Superior temporal gyrus (tissue), 1 donor: ENCODE measurements at regions not wholly inside any gene's neighbourhood (a gene's known extent, or its start where the extent isn't known, plus 50 kb on each side); places are given as distances from the start of the nearest gene placed in this dataset.
"Not testable (repeated sequence)": the region's sequence is repeated elsewhere in the genome, so short reads cannot be mapped to it uniquely, and the experiment has no call there.

Experiments
- DNase-seq: peaks from one replicate; pipeline ENCODE4 v3.0.0-alpha.2; 2016; ENCODE audit errors: extremely low spot score

DNA sequence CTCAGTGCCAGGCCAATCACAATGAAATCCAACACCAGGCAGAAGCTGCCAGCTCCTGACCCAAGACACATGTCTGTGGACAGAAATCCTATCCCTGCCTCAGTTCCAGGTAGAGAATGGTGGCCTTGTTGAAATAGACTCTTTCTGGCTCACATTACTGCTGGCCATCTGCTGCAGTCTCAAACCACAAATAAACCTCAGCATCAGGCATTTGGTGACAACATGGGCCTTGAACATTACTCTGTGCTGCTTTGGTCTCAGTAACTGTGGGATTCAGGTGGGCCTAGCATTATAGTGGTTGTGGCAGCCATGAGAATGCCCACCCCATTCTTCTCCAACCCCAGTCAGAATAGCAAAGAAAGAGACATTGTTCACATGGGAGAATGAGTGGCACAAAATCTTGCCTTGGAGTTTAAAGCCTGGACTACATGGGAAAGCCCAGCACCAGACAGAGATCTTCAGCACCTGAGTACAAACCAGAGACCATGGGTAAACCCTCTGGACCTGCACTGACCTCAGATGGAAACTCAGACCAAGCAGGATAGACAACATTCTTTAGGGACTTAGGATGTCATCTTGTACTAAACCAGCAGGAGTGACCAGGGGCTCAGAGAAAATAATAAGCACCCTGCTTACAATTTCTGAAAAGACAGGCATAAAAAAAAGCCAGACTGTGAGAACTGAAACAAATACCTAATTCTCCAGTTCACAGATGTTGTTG, 50.4 kb upstream of the TRAM1L1 start:
- DNase-seq = no peak

DNA sequence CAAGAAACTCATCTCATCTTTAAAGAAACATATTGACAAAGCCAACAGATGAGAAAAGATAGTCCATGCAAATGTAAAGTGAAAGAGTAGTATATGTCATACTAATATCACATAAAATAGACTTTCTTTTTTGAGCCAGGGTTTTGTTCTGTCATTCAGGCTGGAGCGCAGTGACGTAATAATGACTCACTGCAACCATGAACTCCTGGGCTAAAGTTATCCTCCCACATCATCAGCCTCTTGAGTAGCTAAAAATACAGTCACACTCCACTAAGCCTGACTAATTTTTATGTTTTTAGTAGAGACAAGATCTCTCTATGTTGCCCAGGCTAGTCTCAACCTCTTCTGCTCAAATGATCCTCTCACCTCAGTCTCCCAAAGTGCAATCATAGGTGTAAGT, 51.8 kb upstream of the TRAM1L1 start:
- DNase-seq = no peak

DNA sequence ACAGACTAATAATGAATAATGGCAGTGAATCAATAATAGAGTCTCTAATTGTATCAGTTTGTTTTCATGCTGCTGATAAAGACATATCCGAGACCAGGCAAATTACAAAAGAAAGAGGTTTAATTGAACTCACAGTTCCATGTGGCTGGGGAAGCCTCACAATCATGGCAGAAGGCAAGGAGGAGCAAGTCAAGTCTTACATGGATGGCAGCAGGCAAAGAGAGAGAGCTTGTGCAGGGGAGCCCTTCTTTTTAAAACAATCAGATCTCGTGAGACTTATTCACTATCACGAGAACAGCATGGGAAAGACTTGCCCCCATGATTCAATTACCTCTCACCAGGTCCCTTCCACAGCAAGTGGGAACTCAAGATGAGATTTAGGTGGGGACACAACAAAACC, 53.4 kb upstream of the TRAM1L1 start:
- DNase-seq = not testable (repeated sequence)

DNA sequence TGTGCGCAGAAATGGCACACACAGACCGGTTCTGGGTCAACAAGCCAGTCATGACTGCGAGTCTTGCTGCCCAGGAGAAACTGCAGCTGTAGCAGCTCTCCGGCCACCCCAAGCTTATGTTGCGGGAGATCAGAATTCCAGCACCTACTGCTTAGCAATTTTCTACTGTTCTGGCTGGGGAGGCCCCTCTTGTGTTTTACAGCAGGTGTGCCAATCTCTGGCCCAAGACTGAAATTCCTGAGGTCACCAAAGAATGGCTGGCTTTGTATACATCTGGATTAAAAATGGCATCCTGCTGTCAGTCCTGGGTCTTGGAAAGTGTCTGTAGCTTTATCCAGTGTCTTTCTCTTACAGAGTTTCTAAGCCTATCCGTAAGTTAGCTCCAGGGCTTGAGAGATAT, 68.9 kb upstream of the TRAM1L1 start:
- DNase-seq = no peak

DNA sequence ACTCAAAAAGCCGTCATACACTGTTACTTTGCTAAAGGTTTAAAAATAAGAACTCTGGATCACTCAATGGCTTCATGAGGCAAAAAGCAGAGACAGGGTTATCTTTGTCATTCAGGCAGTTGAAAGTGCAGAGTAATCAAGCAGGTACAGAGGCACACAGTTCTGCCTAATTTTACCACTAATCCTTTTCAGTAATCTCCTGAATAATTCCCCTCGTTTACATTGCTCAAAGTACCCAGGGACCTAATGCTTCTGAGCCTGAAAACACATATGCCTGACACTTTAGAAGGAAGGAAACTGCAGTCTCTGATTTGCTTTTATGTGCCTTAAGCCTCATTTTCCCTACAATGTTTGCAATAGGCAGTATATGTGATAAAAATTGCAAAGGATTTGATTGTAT, 71.4 kb upstream of the TRAM1L1 start:
- DNase-seq = no peak

DNA sequence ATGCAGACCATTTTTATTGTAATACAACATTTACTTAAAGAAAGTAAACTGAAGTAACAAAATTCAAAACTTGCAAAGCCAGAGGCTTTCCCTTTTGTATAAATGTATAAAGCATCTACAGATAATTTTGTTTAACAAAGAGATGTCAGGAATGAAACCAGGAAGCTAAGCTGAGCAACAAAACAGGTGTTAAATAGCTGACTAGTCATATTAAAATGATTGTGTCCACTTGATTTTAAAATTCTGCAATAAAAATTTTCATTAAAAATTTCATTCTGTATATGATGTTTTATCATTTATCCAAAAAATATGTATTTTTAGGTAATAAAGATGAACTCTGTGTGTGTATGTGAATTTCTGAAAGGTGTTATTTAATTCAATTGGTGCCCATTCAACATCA, 72.0 kb upstream of the TRAM1L1 start:
- no peak for DNase-seq

DNA sequence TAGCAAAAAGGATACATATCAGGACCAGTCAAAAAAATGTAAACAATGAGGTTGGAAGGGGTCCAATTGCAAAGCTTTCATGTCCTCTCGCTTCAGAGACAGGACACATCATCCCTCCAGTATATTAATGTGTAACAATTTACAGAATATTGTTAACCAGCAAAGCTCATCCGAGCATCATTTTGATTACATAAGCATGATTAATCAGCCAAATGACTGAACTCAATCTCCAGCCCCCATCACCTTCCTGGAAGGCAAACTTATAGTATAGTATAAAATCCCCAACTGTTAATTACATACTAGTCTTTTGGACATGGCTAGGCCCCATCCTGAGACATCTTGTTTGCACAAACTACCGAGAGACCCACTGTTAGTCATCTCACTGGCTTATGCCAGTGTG, 77.6 kb upstream of the TRAM1L1 start:
- no peak for DNase-seq

DNA sequence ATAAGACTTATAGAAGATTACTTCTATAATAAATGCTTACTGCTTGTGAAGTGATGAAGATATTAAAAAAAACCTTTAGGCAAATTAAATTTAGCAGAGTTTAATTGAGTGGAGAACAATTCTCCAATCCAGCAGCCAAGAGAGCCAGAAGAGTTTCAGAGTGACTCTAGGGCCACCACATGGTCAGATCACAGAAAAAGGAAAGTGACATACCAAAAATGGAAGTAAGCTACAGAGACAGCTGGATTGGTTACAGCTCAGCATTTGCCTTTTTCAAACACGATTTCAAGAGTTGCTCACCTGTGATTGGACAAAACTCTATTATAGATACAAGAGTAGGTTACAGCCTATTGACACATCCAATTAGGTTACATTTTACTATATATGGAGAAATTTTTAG, 79.0 kb upstream of the TRAM1L1 start:
- DNase-seq = no peak

DNA sequence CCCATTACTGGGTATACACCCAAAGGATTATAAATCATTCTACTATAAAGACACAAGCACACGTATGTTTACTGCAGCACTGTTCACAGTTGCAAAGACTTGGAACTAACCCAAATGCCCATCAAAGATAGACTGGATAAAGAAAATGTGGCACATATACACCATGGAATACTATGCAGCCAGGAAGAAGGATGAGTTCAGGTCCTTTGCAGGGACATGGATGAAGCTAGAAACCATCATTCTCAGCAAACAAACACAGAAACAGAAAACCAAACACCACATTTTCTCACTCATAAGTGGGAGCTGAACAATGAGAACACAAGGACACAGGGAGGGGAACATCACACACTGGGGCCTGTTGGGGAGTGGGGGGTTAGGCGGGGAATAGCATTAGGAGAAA, 90.0 kb upstream of the TRAM1L1 start:
- DNase-seq = not testable (repeated sequence)

DNA sequence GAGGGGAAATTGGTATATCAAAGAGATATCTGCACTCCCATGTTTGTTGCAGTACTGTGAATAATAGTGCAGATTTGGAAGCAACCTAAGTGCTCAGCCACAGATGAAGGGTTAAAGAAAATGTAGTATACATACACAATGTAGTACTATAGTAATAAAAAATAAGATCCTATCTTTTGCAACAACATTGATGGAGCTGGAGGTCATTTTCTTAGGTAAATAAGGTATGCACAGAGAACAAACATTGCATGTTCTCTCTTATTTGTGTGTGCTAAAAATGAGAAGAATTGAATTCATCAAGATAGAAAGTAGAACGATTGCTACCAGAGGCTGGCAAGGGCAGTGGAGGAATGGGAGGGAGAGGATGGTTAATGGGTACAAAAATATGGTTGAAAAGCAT, 117.9 kb upstream of the TRAM1L1 start:
- no peak for DNase-seq

DNA sequence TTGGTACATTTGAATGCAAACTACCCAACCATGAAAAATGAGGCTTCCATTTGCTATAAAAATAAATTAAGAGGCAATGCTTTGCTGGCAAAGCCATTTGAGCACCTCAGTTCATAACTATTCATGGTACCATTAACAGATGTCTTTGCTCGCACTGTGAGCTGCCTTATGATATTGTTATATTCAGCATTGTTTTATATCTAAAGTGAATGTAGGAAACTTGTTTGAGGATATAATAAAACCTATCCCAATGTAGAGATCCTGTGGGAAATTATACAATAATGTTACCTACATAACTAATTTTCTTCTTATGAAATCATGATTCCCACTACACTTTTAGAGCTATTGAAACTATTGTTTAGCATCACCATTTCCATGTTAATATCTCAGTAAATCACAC, 125.2 kb upstream of the TRAM1L1 start:
- no peak for DNase-seq

DNA sequence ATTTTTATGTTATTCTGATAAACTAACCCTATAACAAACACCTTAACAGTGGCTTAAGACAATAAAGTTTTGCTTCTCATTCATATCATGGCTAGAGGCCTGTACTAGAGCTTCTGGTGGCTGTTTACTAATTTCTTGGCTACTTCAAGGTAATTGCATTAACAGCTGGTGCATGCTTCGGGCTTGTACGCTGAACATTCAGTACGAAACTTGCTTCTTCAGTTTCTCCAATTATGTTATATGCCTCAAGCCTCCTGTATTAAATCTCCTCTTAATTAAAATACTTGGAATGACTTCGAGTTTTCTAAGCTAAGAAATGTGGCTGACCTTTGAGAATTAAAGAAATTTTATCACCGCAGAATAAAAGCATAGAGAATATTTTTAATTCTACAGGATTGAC, 138.9 kb upstream of the TRAM1L1 start:
- no peak for DNase-seq

DNA sequence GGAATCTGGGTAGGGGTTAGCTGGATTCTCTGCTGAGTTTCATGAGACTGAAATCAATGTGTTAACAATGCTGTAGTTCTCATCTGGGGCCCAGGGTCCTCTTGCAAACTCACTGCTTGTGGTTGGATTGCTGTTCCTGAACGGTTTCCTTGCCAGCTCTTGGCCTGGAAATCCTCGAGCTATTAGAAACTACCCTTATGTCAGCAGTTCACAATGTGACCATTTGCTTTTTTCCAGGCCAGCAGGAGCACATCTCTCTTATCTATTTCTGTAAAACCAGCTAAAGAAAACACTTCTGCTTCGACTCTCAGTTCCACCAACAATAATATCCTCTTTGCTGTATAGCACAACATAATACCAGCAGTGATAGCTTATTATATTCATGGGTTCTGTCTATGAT, 140.1 kb upstream of the TRAM1L1 start:
- DNase-seq = no peak

DNA sequence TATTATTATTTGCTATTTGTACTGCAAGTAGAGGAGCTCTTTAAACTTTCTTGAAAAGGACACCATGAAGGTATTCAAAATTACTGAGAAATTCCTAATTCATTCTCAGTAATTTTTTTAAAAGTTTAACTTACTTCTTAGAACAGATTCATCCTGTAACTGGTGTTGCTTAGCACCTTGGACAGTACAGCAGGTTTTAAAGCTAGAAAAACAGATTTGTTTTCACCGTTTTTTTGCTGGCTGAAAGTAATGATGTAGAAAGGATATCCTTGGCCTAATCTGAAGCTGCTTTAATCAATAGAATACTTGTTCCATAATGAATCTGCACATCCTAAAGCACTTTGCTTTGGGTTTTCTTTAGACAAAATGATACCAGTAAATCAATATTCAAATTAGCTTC, 142.5 kb upstream of the TRAM1L1 start:
- no peak for DNase-seq

DNA sequence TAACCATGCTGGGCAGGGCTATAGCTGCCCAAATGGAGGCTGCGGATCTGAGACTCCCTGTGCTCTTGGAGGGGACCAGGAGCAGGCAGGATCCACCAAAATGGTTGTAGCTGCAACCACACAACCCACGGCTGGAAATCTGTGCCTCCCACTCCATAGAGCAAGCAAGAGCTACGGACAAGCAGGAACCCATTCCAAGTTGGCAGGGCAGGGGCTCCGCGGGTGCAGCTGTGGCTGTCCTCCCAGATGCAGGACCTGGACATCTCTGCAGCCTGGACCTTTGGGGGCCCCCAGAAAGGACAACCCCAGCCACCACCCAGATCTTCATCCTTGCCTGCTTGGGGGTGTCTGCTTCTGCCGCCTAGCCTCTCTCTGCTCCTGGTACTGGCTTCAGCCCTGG, 154.1 kb upstream of the TRAM1L1 start:
- DNase-seq = no peak

DNA sequence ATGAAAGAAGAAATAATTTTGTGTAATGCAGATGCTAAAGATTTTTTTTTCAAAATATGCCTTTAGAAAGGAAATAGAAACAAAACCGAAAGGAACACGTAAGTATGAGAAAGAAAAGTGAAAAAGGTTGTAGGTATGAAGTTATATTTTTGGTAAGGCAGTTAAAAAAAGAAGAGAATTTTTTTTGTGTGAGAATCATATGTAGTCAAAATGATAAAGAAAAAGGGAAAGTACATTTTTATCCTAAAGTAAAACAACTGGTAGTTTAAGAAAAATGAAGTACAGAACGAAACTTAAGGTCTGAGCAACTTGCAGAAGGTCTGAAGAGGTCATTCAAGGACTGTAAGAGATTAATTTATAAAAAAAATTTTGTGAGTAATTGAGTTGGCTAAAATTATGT, 164.0 kb upstream of the TRAM1L1 start:
- no peak for DNase-seq

DNA sequence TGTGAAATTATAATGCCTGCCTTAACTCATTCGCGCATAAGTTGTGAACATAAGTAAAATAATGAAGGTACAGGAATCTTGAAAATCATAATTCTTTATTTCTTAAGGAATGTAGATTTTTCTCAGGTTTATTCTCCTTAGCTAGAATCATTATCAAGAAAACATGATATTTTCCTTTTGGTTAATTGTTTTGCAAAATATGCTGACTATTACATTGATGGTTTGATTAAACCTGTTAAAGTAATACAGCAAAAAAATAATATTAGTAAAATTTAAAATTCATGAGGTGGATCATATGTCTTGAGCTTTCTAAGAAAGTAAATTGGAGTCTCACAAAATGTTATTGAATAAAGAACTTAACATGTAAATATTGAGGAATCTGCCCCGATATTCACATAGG, 178.7 kb upstream of the TRAM1L1 start:
- no peak for DNase-seq

DNA sequence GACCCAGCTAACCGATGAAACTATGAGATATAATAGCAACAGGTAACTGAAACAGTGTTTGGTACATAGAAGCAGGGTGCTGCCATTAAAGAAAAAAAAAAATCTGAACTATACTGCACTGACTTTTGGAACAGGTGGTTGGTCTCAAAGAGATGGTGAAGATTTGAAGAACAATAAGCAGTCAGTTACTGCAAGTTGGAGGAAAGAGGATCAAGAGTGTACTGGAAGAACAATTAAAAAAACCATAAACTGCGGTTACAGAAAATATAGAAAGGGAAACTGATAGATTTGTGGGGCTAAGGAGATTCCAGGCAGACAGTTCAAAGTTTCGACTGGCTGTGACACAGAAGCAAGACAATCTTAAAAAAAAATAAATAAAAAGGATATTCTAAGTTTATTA, 181.9 kb upstream of the TRAM1L1 start:
- DNase-seq = no peak

DNA sequence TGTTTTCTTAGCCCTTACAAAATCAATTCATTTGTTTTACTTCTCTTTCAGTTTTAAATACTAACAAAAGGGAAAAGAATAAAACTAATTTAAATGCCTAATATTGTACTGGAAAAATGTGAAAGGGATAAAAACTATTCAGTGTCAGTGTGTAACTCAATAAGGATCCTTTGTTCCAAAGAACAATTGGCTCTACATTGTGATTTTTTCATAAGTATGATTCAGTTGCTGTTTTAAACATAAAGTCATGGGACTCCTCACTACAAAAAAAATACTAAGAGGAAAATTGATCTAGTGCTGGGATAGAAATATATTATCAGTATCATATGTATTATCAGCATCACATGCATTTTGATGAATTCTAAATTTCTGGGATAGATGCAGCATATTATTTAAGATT, 199.4 kb upstream of the TRAM1L1 start:
- peak; percentile 82 for DNase-seq

DNA sequence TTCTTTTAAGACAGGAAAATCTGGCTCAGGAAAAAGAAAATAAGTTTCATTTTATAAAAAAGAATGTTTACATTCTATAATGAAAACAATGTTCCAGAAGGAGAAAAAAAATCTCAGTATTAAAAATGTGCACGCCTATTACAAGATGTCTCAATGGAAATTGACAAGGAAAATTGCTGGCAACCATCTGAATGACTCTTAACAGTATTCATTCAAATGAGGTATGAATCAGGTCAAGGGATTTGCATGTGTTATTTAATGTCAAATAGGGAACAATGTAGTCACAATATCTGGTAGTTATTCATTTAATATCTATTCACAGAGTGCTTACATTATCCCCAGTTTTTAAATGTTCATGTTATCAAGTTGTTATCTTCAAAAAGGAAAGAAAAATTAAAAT, 208.4 kb upstream of the TRAM1L1 start:
- DNase-seq = no peak

DNA sequence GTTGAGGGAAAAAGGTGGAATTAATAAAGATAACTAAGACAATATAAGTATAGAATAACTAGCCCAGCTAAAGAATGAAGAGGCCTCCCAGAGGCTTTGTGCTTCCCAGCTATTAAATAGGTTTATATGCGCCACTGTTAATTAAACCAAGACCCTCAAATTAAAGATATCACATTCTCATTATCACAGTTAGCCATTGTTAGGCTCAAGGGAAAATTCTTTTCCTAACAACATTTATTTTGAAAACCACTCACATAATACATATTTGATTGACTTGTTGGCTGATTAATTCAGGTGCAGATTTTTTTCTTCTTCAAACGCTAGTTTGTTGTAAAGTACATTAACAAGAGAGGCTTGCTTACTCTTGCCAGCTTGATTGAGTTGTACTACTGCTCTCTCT, 216.8 kb upstream of the TRAM1L1 start:
- no peak for DNase-seq

DNA sequence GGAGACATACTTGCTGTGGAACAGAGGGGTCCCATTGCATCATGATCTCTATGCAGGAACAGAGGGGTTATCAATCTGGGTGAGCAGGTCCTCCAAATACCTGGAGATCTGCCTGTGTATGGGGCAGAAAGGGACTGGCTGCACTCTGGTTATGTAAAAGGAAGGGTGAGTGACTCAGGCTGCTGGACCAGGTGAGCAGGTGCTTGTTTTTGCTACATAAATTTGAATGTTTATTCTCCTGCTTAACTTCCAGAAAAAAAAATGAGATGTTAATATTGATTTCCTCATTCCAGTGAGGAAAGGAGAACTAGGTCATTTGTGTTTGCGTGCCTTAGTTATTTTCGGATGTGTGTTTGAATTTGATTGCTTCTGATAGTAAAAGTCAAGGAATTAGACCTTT, 225.8 kb upstream of the TRAM1L1 start:
- DNase-seq = no peak

DNA sequence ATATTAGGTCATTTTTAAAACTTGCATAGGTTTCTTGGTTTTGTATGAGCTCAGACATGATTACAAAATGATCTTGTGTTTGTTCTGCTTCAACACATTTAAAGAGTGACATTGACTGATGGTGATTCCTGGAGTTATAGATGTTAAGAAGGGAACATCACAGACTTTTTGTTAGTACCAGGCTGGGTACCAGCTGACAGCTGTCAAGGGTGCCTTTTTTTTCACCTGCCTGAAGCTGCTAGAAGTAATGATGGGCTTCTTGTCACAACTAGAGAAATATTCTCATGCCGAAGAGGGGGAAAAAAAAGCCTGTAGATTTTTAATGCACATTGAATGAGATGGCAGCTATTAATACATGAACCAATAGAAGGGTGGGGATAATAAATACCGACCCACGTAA, 226.6 kb upstream of the TRAM1L1 start:
- no peak for DNase-seq

DNA sequence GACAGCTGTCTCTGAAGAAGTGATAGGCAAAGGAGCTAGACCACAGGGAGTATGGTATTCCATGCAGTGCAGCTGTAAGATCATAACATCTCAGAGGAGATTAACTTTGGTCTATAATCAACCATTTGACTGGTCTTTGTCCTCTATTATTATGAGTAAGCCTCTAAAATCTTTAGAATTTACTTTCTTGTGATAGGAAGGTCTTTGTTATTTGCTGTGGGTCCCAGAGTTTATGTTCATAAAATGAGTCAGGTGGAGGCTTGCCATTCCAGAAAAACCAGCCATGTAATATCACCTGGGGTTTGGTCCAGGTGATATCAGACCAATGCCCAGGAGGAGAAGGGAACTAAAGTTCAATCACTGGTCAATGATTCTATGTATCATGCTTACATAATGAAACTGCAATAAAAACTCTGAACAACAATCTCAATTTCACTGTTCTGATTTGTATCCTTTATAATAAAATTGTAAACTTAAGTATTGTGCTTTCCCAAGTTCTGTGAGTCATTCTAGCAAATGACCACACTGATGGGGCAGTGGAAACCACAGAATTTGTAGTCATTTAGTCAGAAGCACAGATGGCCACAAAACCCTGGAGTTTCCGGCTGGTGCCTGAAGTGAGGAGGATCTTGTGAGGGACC, 239.6 kb upstream of the TRAM1L1 start:
- no peak for DNase-seq
